ENCODE measurements at regions not wholly inside any gene's neighbourhood (a gene's known extent, or its start where the extent isn't known, plus 50 kb on each side); places are given as distances from the start of the nearest gene placed in this dataset.

- no peak for ATAC-seq
- TF ChIP-seq POU6F1 (CRISPR knock-in tag; IDR thresholded peaks at IDR 0.05; ENCODE audit: borderline replicate concordance, low read depth) (no peak), ZFP30 (CRISPR knock-in tag; IDR thresholded peaks at IDR 0.05) (no peak), ARNTL (CRISPR knock-in tag; IDR thresholded peaks at IDR 0.05; ENCODE audit: borderline replicate concordance, low read depth) (no peak), CSRNP3 (CRISPR knock-in tag; IDR thresholded peaks at IDR 0.05) (no peak), RARB (CRISPR knock-in tag; IDR thresholded peaks at IDR 0.05) (no peak), ZNF565 (CRISPR knock-in tag; conservative IDR thresholded peaks at IDR 0.05; ENCODE audit: low read depth) (no peak), PATZ1 (CRISPR knock-in tag; IDR thresholded peaks at IDR 0.05; ENCODE audit: borderline replicate concordance) (no peak), CSDC2 (CRISPR knock-in tag; IDR thresholded peaks at IDR 0.05) (no peak), PPARA (CRISPR knock-in tag; IDR thresholded peaks at IDR 0.05; ENCODE audit: borderline replicate concordance) (no peak), SNAI2 (CRISPR knock-in tag; IDR thresholded peaks at IDR 0.05) (no peak), GLIS3 (CRISPR knock-in tag; IDR thresholded peaks at IDR 0.05) (no peak), ZNF70 (CRISPR knock-in tag; IDR thresholded peaks at IDR 0.05) (no peak), ISL1 (CRISPR knock-in tag; IDR thresholded peaks at IDR 0.05) (no peak), CREB5 (CRISPR knock-in tag; IDR thresholded peaks at IDR 0.05; ENCODE audit: low read depth) (no peak), TCF4 (CRISPR knock-in tag; IDR thresholded peaks at IDR 0.05; ENCODE audit: borderline replicate concordance) (no peak), ZNF8 (CRISPR knock-in tag; IDR thresholded peaks at IDR 0.05) (no peak), ZFP3 (CRISPR knock-in tag; IDR thresholded peaks at IDR 0.05) (no peak), ZC3H10 (CRISPR knock-in tag; IDR thresholded peaks at IDR 0.05) (no peak), BACH2 (CRISPR knock-in tag; IDR thresholded peaks at IDR 0.05; ENCODE audit: borderline replicate concordance) (no peak)
- TF ChIP-seq, protein P1, sequence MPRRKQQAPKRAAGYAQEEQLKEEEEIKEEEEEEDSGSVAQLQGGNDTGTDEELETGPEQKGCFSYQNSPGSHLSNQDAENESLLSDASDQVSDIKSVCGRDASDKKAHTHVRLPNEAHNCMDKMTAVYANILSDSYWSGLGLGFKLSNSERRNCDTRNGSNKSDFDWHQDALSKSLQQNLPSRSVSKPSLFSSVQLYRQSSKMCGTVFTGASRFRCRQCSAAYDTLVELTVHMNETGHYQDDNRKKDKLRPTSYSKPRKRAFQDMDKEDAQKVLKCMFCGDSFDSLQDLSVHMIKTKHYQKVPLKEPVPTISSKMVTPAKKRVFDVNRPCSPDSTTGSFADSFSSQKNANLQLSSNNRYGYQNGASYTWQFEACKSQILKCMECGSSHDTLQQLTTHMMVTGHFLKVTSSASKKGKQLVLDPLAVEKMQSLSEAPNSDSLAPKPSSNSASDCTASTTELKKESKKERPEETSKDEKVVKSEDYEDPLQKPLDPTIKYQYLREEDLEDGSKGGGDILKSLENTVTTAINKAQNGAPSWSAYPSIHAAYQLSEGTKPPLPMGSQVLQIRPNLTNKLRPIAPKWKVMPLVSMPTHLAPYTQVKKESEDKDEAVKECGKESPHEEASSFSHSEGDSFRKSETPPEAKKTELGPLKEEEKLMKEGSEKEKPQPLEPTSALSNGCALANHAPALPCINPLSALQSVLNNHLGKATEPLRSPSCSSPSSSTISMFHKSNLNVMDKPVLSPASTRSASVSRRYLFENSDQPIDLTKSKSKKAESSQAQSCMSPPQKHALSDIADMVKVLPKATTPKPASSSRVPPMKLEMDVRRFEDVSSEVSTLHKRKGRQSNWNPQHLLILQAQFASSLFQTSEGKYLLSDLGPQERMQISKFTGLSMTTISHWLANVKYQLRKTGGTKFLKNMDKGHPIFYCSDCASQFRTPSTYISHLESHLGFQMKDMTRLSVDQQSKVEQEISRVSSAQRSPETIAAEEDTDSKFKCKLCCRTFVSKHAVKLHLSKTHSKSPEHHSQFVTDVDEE (CRISPR knock-in tag; IDR thresholded peaks at IDR 0.05), result no peak
Observed at GRCh38 chr3:75136100-75136897, 521.8 kb upstream of the CNTN3 start.

DNA sequence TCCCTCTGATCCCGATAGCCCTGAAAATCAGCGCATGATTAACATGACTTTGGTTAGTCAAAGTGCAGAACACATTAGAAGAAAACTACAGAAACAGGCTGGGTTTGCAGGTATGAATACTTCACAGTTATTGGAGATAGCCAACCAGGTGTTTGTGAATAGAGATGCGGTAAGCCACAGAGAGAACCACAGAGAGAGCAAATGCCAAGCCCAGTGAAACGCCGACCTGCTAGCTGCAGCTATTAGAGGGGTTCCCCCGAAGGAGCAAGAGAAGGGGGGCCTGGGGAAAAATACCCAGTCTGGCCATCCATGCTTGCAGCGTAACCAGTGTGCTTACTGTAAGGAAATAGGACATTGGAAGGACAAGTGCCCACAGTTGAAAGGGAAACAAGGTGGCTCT is 523.9 kb upstream of the CNTN3 start:
- ATAC-seq, result no peak
- no peak for TF ChIP-seq ARNTL (CRISPR knock-in tag; IDR thresholded peaks at IDR 0.05; ENCODE audit: borderline replicate concordance, low read depth)
- TF ChIP-seq, protein P1 (CRISPR knock-in tag; IDR thresholded peaks at IDR 0.05), result no peak
- TF ChIP-seq ZFP30 (CRISPR knock-in tag; IDR thresholded peaks at IDR 0.05), result no peak
- TF ChIP-seq BACH2 (CRISPR knock-in tag; IDR thresholded peaks at IDR 0.05; ENCODE audit: borderline replicate concordance), result no peak
- no peak for TF ChIP-seq SNAI2 (CRISPR knock-in tag; IDR thresholded peaks at IDR 0.05)
- TF ChIP-seq CSDC2 (CRISPR knock-in tag; IDR thresholded peaks at IDR 0.05), result no peak
- no peak for TF ChIP-seq RARB (CRISPR knock-in tag; IDR thresholded peaks at IDR 0.05)
- no peak for TF ChIP-seq POU6F1 (CRISPR knock-in tag; IDR thresholded peaks at IDR 0.05; ENCODE audit: borderline replicate concordance, low read depth)
- no peak for TF ChIP-seq TOX (CRISPR knock-in tag; IDR thresholded peaks at IDR 0.05; ENCODE audit: borderline replicate concordance)
- no peak for TF ChIP-seq GLIS3 (CRISPR knock-in tag; IDR thresholded peaks at IDR 0.05)
- no peak for TF ChIP-seq ESRRG (CRISPR knock-in tag; IDR thresholded peaks at IDR 0.05)
- no peak for TF ChIP-seq PATZ1 (CRISPR knock-in tag; IDR thresholded peaks at IDR 0.05; ENCODE audit: borderline replicate concordance)

Data from SK-N-SH treated with all-trans-retinoic acid at 6 μM for 48 hours (cell line).